Heart left ventricle (tissue), 16 donors: ENCODE measurements at regions not wholly inside any gene's neighbourhood (a gene's known extent, or its start where the extent isn't known, plus 50 kb on each side); places are given as distances from the start of the nearest gene placed in this dataset.
"Not testable (repeated sequence)": the region's sequence is repeated elsewhere in the genome, so short reads cannot be mapped to it uniquely, and the experiment has no call there.

ENCODE experiments used
- ATAC-seq, 4 donors: fragments of 200-7000 bp; cut with Tn5 transposase; one replicate each; pipeline ENCODE4 v1.9.1; 2020 to 2022; ENCODE audit warnings: moderate library complexity in 4 of 4, mild to moderate bottlenecking in 3 of 4, moderate number of reproducible peaks in 1 of 4
- DNase-seq, 5 donors: peaks; one replicate each; pipeline ENCODE4 v3.0.0-alpha.2; 2020
- H3K27ac ChIP-seq, 12 donors: fragments of 200-600 bp; sonication (generic) in 4 of 12; one replicate each; pipeline versions ENCODE4 v1.5.0 to v1.8.0; 2016 to 2022; ENCODE audit warnings: mild to moderate bottlenecking in 2 of 12
- H3K27me3 ChIP-seq, 9 donors: fragments of 200-600 bp; sonication (generic) in 2 of 9; one replicate each; pipeline versions ENCODE4 v1.5.1 to v1.8.0; 2016 to 2022; ENCODE audit warnings: mild to moderate bottlenecking in 3 of 9
- H3K36me3 ChIP-seq, 9 donors: fragments of 200-600 bp; sonication (generic) in 2 of 9; one replicate each; pipeline versions ENCODE4 v1.5.0 to v1.8.0; 2018 to 2022; ENCODE audit warnings: mild to moderate bottlenecking in 2 of 9
- H3K4me1 ChIP-seq, 12 donors: fragments of 200-600 bp; sonication (generic) in 4 of 12; one replicate each; pipeline versions ENCODE4 v1.5.0 to v1.8.0; 2016 to 2022; ENCODE audit warnings: mild to moderate bottlenecking in 3 of 12
- H3K4me3 ChIP-seq, 12 donors: fragments of 200-600 bp; sonication (generic) in 4 of 12; one replicate each; pipeline versions ENCODE4 v1.5.0 to v1.8.0; 2017 to 2022; ENCODE audit warnings: mild to moderate bottlenecking in 9 of 12, moderate library complexity in 4 of 12
- H3K9me3 ChIP-seq, 12 donors: fragments of 200-600 bp; sonication (generic) in 4 of 12; one replicate each; pipeline versions ENCODE4 v1.5.0 to v1.8.0; 2016 to 2022; ENCODE audit warnings: mild to moderate bottlenecking in 1 of 12
- WGBS, 4 donors: extraction: QIAGEN DNeasy Blood & Tissue Kit in 2 of 4; methylation state at CpG; one replicate each; pipeline versions ENCODE4 v1.1.5 to v1.1.7; 2013 to 2018; 5-methylcytosine and 5-hydroxymethylcytosine counted together
- intact Hi-C, 10 donors: fragments of 100-400 bp; cut with DNase I; formaldehyde crosslinking; loops; one replicate each; pipeline versions ENCODE4 v1.11.1 to v1.14.2; 2022
- TF ChIP-seq, protein P1 (sequence below), 12 donors: fragments of 200-600 bp; sonication (generic) in 4 of 12; IDR thresholded peaks; one replicate each; pipeline versions ENCODE4 v1.5.0 to v1.8.0; 2018 to 2022; ENCODE audit warnings: antibody characterized with exemption in 12 of 12, mild to moderate bottlenecking in 5 of 12
- donor health status: ischemic (EF 13 %, LVEDD 7.1; RV severe dilation, severe dysfunction).
- donor health status: healthy with polysubstance abuse.
- donor health status: DM: no; HTN: yes; CAD: no.
- donor health status: DM: no; HTN: no; CAD: no.
- donor health status: ischemic (EF 25% LVEDD 6.9; RV normal size, moderate dysfunction).
- donor health status: ischemic (EF 25% LVEDD 5.7; RV mildly dilated, moderate dysfunction).
- donor health status: healthy.
- donor health status: DM: yes; HTN: yes; CAD: no.
- donor health status: ischemic (EF 35%, LVEDD 5.7; RV mildly dilated, moderate dysfunction).
- donor health status: nonischemic (EF 11% LVEDD 7.7; RV severe dilation, severe dysfunction).
- donor health status: DM: yes; HTN: yes; CAD: no.
- donor health status: PGD.
- donor health status: ischemic (EF 29% LVEDD 5.4; RV normal size, mild dysfunction).
- donor health status: nonischemic (EF 23%, LVEDD 6.1; RV moderate dilation, normal function).

GRCh38 chr2:109976319-109976718, 77.8 kb downstream of the LIMS3 start:
- H3K27ac ChIP-seq, DNase-seq, H3K27me3 ChIP-seq, H3K9me3 ChIP-seq, H3K4me3 ChIP-seq, H3K4me1 ChIP-seq, H3K36me3 ChIP-seq, intact Hi-C loops: not testable (repeated sequence)
- WGBS, 4 donors = 45 to 67% methylated on average over 2 of the region's 3 CpGs; no CpG with 5 or more reads in 2 of the 4 donors
- ATAC-seq = peak in 2 of 4 donors; percentile 64 to 66

- H3K27ac ChIP-seq, intact Hi-C loops, H3K9me3 ChIP-seq, DNase-seq, H3K36me3 ChIP-seq, H3K27me3 ChIP-seq, H3K4me3 ChIP-seq, H3K4me1 ChIP-seq: not testable (repeated sequence)
- WGBS, 4 donors = 17 to 50% (median 33%) methylated on average over 1 to 2 of the region's 4 CpGs
- ATAC-seq = peak in 3 of 4 donors; percentile 27 to 56 (median 51)
- TF ChIP-seq, protein P1, sequence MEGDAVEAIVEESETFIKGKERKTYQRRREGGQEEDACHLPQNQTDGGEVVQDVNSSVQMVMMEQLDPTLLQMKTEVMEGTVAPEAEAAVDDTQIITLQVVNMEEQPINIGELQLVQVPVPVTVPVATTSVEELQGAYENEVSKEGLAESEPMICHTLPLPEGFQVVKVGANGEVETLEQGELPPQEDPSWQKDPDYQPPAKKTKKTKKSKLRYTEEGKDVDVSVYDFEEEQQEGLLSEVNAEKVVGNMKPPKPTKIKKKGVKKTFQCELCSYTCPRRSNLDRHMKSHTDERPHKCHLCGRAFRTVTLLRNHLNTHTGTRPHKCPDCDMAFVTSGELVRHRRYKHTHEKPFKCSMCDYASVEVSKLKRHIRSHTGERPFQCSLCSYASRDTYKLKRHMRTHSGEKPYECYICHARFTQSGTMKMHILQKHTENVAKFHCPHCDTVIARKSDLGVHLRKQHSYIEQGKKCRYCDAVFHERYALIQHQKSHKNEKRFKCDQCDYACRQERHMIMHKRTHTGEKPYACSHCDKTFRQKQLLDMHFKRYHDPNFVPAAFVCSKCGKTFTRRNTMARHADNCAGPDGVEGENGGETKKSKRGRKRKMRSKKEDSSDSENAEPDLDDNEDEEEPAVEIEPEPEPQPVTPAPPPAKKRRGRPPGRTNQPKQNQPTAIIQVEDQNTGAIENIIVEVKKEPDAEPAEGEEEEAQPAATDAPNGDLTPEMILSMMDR (IDR thresholded peaks at IDR 0.05) = peak in 1 of 12 donors; percentile 14
Observed at GRCh38 chr2:109980754-109981153, 82.3 kb downstream of the LIMS3 start.

DNA sequence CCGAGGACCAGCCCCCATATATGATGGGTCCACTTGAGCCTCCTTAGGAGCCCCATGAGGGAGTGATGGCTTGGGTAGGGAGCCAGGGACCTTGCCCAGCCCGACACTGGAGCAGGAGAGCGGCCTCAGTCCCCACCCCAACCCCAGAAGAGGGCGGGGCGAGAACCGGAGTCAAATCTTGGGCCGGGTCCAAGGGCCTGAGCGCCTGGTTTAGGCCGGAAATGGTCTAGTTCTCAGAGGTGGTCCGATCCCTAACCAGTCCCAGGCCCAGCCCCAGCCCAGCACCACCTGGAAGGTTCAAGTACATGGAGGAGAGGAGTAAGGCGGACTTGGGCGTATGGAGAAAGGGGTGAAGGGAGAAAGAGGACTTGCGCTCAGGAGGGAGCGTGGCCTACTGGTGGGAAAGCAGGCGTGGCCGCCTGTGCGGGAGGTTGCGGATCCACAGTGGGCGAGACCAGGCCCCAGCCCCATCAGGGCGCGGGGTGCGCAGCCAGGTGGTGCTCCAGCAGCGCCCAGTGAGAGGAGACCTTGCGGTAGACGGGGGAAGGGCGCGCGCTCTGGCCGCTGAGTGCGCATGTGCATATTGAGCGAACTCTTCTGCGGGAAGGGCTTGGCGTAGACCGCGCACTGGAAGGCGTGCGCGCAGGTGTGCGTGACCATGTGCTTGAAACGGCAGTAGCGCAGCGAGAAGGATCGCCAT, 88.1 kb downstream of the LIMS3 start:
- H3K27ac ChIP-seq, H3K4me3 ChIP-seq, H3K36me3 ChIP-seq, intact Hi-C loops, H3K27me3 ChIP-seq, DNase-seq, H3K4me1 ChIP-seq, H3K9me3 ChIP-seq: not testable (repeated sequence)
- ATAC-seq = peak; percentile 63 to 87 (median 84)
- no CpG with 5 or more reads among the region's 43 CpGs for WGBS, 4 donors

DNA sequence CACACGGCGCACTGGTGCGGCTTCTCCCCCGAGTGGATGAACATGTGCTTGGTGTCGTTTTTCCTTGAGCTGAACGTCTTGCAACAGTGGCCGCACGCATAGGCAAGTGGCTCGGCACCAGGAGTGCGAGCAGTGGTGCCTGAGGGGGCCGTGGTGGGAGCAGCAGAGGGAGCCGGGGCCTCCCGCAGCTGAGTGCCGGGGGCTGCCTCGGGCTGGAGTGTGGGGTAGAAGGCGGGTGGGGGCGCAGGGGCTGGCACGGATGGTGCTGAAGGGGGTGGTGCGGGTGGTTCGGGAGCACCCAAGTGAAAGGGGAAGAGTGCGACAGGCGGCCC, 88.6 kb downstream of the LIMS3 start:
- intact Hi-C loops = not testable (repeated sequence)
- no CpG with 5 or more reads among the region's 22 CpGs for WGBS, 4 donors

DNA sequence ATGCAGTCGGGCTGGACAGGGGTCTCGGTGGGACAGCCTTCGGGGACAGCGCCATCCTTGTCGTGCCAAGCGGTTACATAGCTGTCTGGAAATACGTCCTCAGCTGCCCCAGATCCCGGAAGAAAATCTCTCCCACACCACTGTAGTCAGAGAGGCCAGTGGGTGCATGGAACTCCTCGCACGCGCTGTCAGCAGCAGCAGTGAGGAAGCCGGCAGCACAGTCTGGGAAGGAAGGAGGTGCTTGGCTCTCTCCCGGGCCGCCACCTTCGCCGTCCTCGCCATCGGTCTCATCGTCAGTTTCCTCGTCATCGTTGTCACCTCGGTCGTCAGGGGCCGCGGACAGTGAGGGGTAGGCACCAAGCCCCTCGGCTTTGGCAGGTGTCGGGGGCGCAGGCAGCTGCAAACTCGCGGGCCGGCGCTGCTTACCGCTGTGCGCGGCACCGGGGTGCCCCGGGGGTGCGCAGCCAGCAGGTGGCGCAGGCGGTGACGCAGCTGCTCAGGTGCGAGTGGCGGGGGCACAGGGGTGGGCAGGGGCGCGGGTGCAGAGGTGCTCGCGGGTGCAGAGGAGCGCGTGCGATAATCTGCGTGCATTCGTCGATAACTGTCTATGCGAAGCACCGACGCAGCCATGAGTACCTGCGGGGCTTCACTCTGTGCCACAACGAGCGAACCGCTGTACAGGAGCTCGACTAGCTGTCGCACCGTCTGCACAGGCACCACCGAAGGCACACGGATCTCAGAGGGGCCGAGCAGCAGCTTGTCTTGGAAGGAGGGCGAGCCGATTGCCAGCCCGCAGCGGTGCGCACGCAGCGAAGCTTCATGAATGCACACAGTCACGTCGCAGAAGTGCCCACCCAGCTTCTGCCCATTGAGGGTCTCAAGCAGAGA, 89.2 kb downstream of the LIMS3 start:
- WGBS, 4 donors = no CpG with 5 or more reads among the region's 75 CpGs
- intact Hi-C loops, H3K4me3 ChIP-seq, H3K27me3 ChIP-seq, H3K4me1 ChIP-seq, H3K36me3 ChIP-seq, H3K27ac ChIP-seq, DNase-seq, H3K9me3 ChIP-seq: not testable (repeated sequence)
- peak; percentile 65 to 85 (median 84) for ATAC-seq

More for the DNA sequence above, 88.6 kb downstream of the LIMS3 start:
- ATAC-seq = peak in 3 of 4 donors; percentile 22 to 39 (median 32)
- DNase-seq, H3K4me1 ChIP-seq, H3K36me3 ChIP-seq, H3K27ac ChIP-seq, H3K4me3 ChIP-seq, H3K27me3 ChIP-seq, H3K9me3 ChIP-seq: not testable (repeated sequence)

- H3K9me3 ChIP-seq, H3K4me1 ChIP-seq, intact Hi-C loops, H3K36me3 ChIP-seq, H3K27me3 ChIP-seq, H3K4me3 ChIP-seq, ATAC-seq, H3K27ac ChIP-seq: not testable (repeated sequence)
- DNase-seq = peak in 1 of 5 donors; percentile 2
Observed at GRCh38 chr2:109999395-109999794, 100.9 kb downstream of the LIMS3 start.

DNA sequence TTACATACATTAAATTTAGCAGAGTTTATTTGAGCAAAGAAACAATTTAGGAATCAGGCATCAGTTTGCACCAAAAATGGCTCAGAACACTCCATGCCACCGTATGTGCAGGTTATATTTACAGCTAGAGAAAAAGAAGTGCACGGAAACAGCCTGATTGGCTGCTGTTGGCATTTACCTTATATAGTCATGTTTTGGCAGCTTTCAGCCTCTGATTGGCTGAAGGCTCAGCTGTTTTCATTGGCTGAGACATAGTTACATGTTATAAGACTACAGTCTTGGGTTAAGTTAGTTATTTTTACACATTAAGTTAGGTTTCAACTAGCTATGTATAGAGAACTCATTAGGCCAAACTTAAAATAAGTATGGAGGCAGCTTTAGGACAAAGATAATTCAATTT, 104.0 kb downstream of the LIMS3 start:
- H3K27me3 ChIP-seq, H3K27ac ChIP-seq, DNase-seq, ATAC-seq, H3K4me3 ChIP-seq, H3K9me3 ChIP-seq, H3K36me3 ChIP-seq, intact Hi-C loops, H3K4me1 ChIP-seq: not testable (repeated sequence)
- no CpG with 5 or more reads among the region's 2 CpGs for WGBS, 4 donors

DNA sequence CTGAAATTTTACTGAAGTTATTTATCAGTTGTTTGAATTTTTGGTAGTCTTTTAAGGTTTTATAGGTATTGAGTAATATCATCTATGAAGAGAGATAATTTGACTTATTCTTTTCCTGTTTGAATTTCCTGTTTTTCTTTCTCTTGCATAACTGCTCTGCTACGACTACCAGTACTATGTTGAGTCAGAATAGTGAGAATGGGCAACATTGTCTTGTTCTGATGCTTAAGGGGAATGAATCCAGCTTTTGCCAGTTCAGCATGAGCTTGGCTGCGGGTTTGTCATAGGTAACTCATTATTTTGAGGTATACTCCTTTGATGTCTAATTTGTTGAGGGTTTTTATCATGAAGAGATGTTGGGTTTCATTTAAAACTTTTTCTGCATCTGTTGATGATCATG, 102.2 kb downstream of the MALL start:
- H3K9me3 ChIP-seq, H3K27ac ChIP-seq, intact Hi-C loops, H3K4me1 ChIP-seq, ATAC-seq, H3K27me3 ChIP-seq, H3K36me3 ChIP-seq, DNase-seq, H3K4me3 ChIP-seq: not testable (repeated sequence)
- WGBS, 4 donors = no CpG with 5 or more reads among the region's 2 CpGs

DNA sequence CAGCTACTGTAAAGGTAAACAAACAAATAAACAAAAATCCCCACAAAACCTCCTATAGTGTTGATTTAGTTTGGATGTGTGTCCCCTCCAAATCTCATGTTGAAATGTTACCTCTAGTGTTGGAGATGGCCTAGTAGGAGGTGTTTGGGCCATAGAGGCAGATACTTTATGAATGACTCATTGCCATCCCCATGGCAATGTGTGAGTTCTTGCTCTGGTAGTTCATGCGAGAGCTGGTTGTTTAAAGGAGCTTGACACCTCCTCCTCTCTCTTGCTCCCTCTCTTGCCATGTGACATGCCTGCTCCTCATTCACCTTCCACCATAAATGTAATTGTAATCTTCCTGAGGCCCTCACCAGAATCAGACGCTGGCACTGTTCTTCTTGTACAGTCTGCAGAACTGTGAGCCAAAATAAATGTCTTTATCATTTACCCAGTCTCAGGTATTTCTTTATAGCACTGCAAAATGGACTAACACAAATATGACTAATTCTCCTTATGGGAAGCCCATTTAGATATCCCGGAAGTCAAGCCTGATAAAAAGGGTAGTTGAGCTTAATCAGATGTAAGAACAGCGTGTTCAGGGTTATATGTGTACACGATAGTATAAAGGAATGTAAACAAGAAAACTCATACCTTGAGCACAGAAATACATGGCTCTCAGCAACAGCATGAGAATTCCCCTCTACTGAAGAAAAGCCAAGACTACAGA, 99.1 kb downstream of the MALL start:
- H3K27me3 ChIP-seq, H3K9me3 ChIP-seq, H3K4me1 ChIP-seq, ATAC-seq, H3K36me3 ChIP-seq, DNase-seq, H3K27ac ChIP-seq, intact Hi-C loops, H3K4me3 ChIP-seq: not testable (repeated sequence)
- WGBS, 4 donors = no CpG with 5 or more reads among the region's 5 CpGs

DNA sequence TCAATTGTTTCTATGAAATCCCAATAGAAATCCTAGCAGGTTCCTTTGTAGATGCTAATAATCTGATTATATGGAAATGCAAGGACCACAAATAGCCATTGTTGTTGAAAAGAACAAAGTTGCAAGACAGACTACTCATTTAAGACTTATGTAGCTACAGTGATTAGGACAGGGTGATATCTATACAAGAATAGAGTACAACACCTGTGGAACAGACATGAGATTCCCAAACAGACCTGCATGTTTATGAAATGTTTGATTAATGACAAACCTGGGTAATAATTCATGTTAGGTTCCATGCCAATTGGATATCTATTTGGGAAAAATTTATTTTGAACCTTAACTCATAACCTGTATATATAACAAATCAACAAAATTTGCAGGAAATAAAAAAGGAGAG, 95.4 kb downstream of the MALL start:
- intact Hi-C loops, H3K9me3 ChIP-seq, H3K4me1 ChIP-seq, DNase-seq, H3K36me3 ChIP-seq, ATAC-seq, H3K27ac ChIP-seq, H3K4me3 ChIP-seq, H3K27me3 ChIP-seq: not testable (repeated sequence)
